Activated T-cell treated with anti-CD3 and anti-CD28 coated beads, Interleukin-2, amount 50 U/mL, for 72 hours (primary cell): ENCODE measurements at regions not wholly inside any gene's neighbourhood (a gene's known extent, or its start where the extent isn't known, plus 50 kb on each side); places are given as distances from the start of the nearest gene placed in this dataset.
A peak's percentile ranks its signal among the peaks of the same experiment; 100 is the strongest.

Experiments
- ATAC-seq, 2 donors: fragments of 150-1000 bp; cut with Tn5 transposase; replicated peaks in 1 of 2; 2 replicates each; pipeline ENCODE4 v1.10.0; 2021; ENCODE audit warnings: moderate library complexity in 2 of 2, mild to moderate bottlenecking in 1 of 2
- DNase-seq, 2 donors: peaks; one replicate each; pipeline ENCODE4 v3.0.0; 2021 to 2022; ENCODE audit warnings: mixed read lengths in 1 of 2
- H3K27ac Mint-ChIP-seq: one replicate; pipeline ENCODE4 v1.8.0; 2022; ENCODE audit warnings: mild to moderate bottlenecking, moderate library complexity, mixed read lengths
- H3K27me3 Mint-ChIP-seq: one replicate; pipeline ENCODE4 v1.8.0; 2022; ENCODE audit warnings: low read depth, mixed read lengths
- H3K36me3 Mint-ChIP-seq, 2 donors: one replicate each; pipeline ENCODE4 v1.8.0; 2022; ENCODE audit warnings: mixed read lengths in 2 of 2, mild to moderate bottlenecking in 1 of 2; ENCODE audit not compliant: insufficient read depth in 2 of 2
- H3K4me1 Mint-ChIP-seq: one replicate; pipeline ENCODE4 v1.8.0; 2022; ENCODE audit warnings: low read depth, mixed read lengths
- H3K4me3 Mint-ChIP-seq, 2 donors: one replicate each; pipeline ENCODE4 v1.8.0; 2022; ENCODE audit warnings: mild to moderate bottlenecking in 2 of 2, mixed read lengths in 2 of 2, moderate library complexity in 2 of 2
- H3K9me3 Mint-ChIP-seq, 2 donors: one replicate each; pipeline ENCODE4 v1.8.0; 2022; ENCODE audit warnings: mixed read lengths in 2 of 2

- Mint-ChIP-seq H3K27me3 (peaks cover 5% of the 10 kb centered on the region), H3K36me3 (no peaks in the 10 kb centered on the region), H3K27ac (no peak overlapping the region), H3K4me1 (peaks cover 6% of the 10 kb centered on the region), H3K9me3 (no peaks in the 10 kb centered on the region), H3K4me3 (no peak overlapping the region)
- ATAC-seq (no peak), DNase-seq (no peak)
Measured at GRCh38 chr2:226680719-226681118, 118.9 kb downstream of the IRS1 start.

GRCh38 chr2:226679389-226680065 lies 120.1 kb downstream of the IRS1 start:
- H3K27me3 Mint-ChIP-seq: peaks cover 9% of the 10 kb centered on the region
- no peak for DNase-seq

GRCh38 chr2:226678422-226678821 lies 121.2 kb downstream of the IRS1 start:
- H3K4me1 Mint-ChIP-seq: peaks cover 1% of the 10 kb centered on the region
- H3K27me3 Mint-ChIP-seq: peaks cover 11% of the 10 kb centered on the region
- H3K9me3 Mint-ChIP-seq: no peaks in the 10 kb centered on the region
- no peaks in the 10 kb centered on the region for H3K36me3 Mint-ChIP-seq
- no peak overlapping the region for H3K27ac Mint-ChIP-seq
- no peak for DNase-seq
- no peak overlapping the region for H3K4me3 Mint-ChIP-seq
- ATAC-seq: no peak

More at GRCh38 chr2:226679389-226680065, 120.1 kb downstream of the IRS1 start:
- H3K27ac Mint-ChIP-seq: no peak overlapping the region
- no peaks in the 10 kb centered on the region for H3K4me1 Mint-ChIP-seq
- H3K4me3 Mint-ChIP-seq: no peak overlapping the region
- H3K9me3 Mint-ChIP-seq: no peaks in the 10 kb centered on the region
- no peaks in the 10 kb centered on the region for H3K36me3 Mint-ChIP-seq
- no peak for ATAC-seq

GRCh38 chr2:226677080-226677479 lies 122.5 kb downstream of the IRS1 start:
- Mint-ChIP-seq H3K27ac (no peak overlapping the region), H3K4me3 (no peak overlapping the region), H3K36me3 (no peaks in the 10 kb centered on the region), H3K9me3 (no peaks in the 10 kb centered on the region), H3K4me1 (peaks cover 6% of the 10 kb centered on the region), H3K27me3 (peaks cover 24% of the 10 kb centered on the region)
- no peak for DNase-seq
- no peak for ATAC-seq

- H3K9me3 Mint-ChIP-seq: no peaks in the 10 kb centered on the region
- no peak overlapping the region for H3K27ac Mint-ChIP-seq
- ATAC-seq: no peak
- no peak overlapping the region for H3K4me3 Mint-ChIP-seq
- peaks cover 6% of the 10 kb centered on the region for H3K4me1 Mint-ChIP-seq
- DNase-seq: no peak
- H3K27me3 Mint-ChIP-seq: peaks cover 20% of the 10 kb centered on the region
- H3K36me3 Mint-ChIP-seq: no peaks in the 10 kb centered on the region
Measured at GRCh38 chr2:226676618-226677017, 123.0 kb downstream of the IRS1 start.

- peaks cover 30% of the 10 kb centered on the region for H3K27me3 Mint-ChIP-seq
- peaks cover 6% of the 10 kb centered on the region for H3K4me1 Mint-ChIP-seq
- ATAC-seq: no peak
Measured at GRCh38 chr2:226674123-226674522, 125.5 kb downstream of the IRS1 start.

GRCh38 chr2:226673314-226673723 lies 126.3 kb downstream of the IRS1 start:
- no peak for DNase-seq
- no peak overlapping the region for H3K27ac Mint-ChIP-seq
- H3K4me3 Mint-ChIP-seq: no peak overlapping the region
- peaks cover 6% of the 10 kb centered on the region for H3K4me1 Mint-ChIP-seq
- peaks cover 35% of the 10 kb centered on the region for H3K27me3 Mint-ChIP-seq
- H3K36me3 Mint-ChIP-seq: no peaks in the 10 kb centered on the region
- ATAC-seq: peak in 1 of 2 donors; percentile 45
- H3K9me3 Mint-ChIP-seq: no peaks in the 10 kb centered on the region

More at GRCh38 chr2:226674123-226674522, 125.5 kb downstream of the IRS1 start:
- Mint-ChIP-seq H3K36me3 (no peaks in the 10 kb centered on the region), H3K9me3 (no peaks in the 10 kb centered on the region), H3K4me3 (no peak overlapping the region), H3K27ac (no peak overlapping the region)
- DNase-seq: no peak

GRCh38 chr2:226671141-226671676 lies 128.4 kb downstream of the IRS1 start:
- peaks cover 35% of the 10 kb centered on the region for H3K27me3 Mint-ChIP-seq
- H3K9me3 Mint-ChIP-seq: no peaks in the 10 kb centered on the region
- H3K4me3 Mint-ChIP-seq: no peak overlapping the region
- no peak overlapping the region for H3K27ac Mint-ChIP-seq
- H3K36me3 Mint-ChIP-seq: no peaks in the 10 kb centered on the region
- DNase-seq (no peak), ATAC-seq (no peak)
- peaks cover 6% of the 10 kb centered on the region for H3K4me1 Mint-ChIP-seq

- Mint-ChIP-seq H3K9me3 (no peaks in the 10 kb centered on the region), H3K27me3 (peaks cover 35% of the 10 kb centered on the region), H3K36me3 (no peaks in the 10 kb centered on the region), H3K27ac (no peak overlapping the region), H3K4me1 (peaks cover 6% of the 10 kb centered on the region), H3K4me3 (no peak overlapping the region)
- no peak for ATAC-seq
- DNase-seq: no peak
Measured at GRCh38 chr2:226669905-226670304, 129.7 kb downstream of the IRS1 start.

GRCh38 chr2:226669249-226669648 lies 130.4 kb downstream of the IRS1 start:
- Mint-ChIP-seq H3K27ac (no peak overlapping the region), H3K9me3 (no peaks in the 10 kb centered on the region), H3K4me1 (peaks cover 6% of the 10 kb centered on the region), H3K4me3 (no peak overlapping the region), H3K36me3 (no peaks in the 10 kb centered on the region), H3K27me3 (peaks cover 30% of the 10 kb centered on the region)
- no peak for ATAC-seq
- no peak for DNase-seq

GRCh38 chr2:226667736-226668135 lies 131.9 kb downstream of the IRS1 start:
- peaks cover 29% of the 10 kb centered on the region for H3K27me3 Mint-ChIP-seq
- no peaks in the 10 kb centered on the region for H3K36me3 Mint-ChIP-seq
- H3K27ac Mint-ChIP-seq: no peak overlapping the region
- H3K9me3 Mint-ChIP-seq: no peaks in the 10 kb centered on the region
- ATAC-seq (no peak), DNase-seq (no peak)
- H3K4me1 Mint-ChIP-seq: no peaks in the 10 kb centered on the region
- H3K4me3 Mint-ChIP-seq: no peak overlapping the region

- peaks cover 23% of the 10 kb centered on the region for H3K27me3 Mint-ChIP-seq
- H3K9me3 Mint-ChIP-seq: no peaks in the 10 kb centered on the region
- H3K36me3 Mint-ChIP-seq: no peaks in the 10 kb centered on the region
- H3K4me3 Mint-ChIP-seq: no peak overlapping the region
- ATAC-seq: no peak
- no peaks in the 10 kb centered on the region for H3K4me1 Mint-ChIP-seq
- H3K27ac Mint-ChIP-seq: no peak overlapping the region
- no peak for DNase-seq
Measured at GRCh38 chr2:226665306-226665831, 134.3 kb downstream of the IRS1 start.

GRCh38 chr2:226664661-226665060 lies 135.0 kb downstream of the IRS1 start:
- no peaks in the 10 kb centered on the region for H3K36me3 Mint-ChIP-seq
- H3K27ac Mint-ChIP-seq: no peak overlapping the region
- peaks cover 16% of the 10 kb centered on the region for H3K27me3 Mint-ChIP-seq
- no peaks in the 10 kb centered on the region for H3K4me1 Mint-ChIP-seq
- H3K9me3 Mint-ChIP-seq: no peaks in the 10 kb centered on the region
- H3K4me3 Mint-ChIP-seq: no peak overlapping the region
- ATAC-seq (no peak), DNase-seq (no peak)

GRCh38 chr2:226664140-226664539 lies 135.5 kb downstream of the IRS1 start:
- H3K9me3 Mint-ChIP-seq: no peaks in the 10 kb centered on the region
- ATAC-seq (no peak), DNase-seq (no peak)
- H3K27me3 Mint-ChIP-seq: peaks cover 11% of the 10 kb centered on the region
- H3K27ac Mint-ChIP-seq: no peak overlapping the region
- H3K36me3 Mint-ChIP-seq: no peaks in the 10 kb centered on the region
- no peak overlapping the region for H3K4me3 Mint-ChIP-seq
- no peaks in the 10 kb centered on the region for H3K4me1 Mint-ChIP-seq
